DMS114 treated with DMSO at 0.1 percent for 48 hours (cell line): ENCODE measurements at regions not wholly inside any gene's neighbourhood (a gene's known extent, or its start where the extent isn't known, plus 50 kb on each side); places are given as distances from the start of the nearest gene placed in this dataset.

Source experiments
- DNase-seq: peaks from one replicate; lab custom pipeline; 2025; ENCODE audit not compliant: unreplicated experiment; lab: John Stamatoyannopoulos, UW

DNA sequence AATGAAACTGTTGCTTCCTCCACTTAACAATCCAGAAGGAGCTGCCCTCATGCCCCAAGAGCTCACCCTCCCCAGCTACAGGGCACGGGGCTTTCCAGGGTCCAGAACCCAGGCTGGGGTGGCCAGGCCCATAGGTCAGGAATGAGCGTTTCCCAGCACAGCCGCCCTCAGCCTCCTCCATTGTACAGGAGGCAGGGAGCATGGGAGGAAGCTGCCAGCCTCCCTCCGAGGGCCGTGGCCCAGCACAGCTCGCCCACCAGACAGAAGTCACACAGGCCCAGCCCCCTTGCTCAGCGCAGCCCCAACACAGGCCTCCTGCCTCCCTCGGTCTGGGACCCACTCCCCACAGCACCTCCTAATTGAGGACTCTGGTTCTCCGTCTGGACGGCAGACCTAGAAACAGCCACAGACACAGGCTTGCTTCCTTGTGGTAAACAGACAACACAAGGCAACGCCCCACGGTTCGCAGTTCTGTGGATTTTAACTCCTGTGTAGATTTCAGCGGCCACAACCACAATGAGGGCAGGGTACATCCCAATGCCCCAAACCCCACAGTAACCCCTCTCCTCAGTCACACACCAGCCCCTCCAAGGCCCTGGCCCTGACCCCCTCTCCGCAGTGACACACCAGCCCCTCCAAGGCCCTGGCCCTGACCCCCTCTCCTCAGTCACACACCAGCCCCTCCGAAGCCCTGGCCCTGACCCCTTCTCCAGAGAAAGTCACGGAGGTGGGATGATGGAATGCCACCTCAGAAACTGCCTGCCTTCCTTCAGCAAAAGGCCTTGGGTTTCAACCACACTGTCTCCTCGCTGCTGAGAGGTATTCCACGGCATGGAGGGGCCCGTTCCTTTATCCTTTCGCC lies 173.5 kb downstream of the DLL1 start:
- no peak for DNase-seq

DNA sequence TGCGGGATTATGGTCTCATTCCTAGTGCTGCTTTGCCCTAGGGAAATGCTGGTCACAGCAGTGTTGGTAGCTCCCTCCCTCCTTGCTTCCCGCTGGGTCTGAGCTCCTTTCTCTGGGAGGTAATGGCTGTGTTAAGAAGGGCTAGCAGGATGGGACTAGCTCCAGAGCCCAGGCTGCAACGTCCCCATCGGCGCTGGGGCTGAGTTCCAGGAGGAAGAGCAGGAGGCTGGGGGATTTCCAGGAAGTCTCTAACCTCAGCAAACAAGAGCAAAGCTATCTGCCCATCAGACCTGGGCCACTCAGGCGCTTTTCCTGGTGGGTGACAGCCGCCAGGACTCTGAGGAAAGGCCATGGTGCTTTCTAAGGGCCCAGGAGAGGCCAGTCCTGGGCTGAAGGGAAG lies 174.2 kb downstream of the DLL1 start:
- DNase-seq: no peak

DNA sequence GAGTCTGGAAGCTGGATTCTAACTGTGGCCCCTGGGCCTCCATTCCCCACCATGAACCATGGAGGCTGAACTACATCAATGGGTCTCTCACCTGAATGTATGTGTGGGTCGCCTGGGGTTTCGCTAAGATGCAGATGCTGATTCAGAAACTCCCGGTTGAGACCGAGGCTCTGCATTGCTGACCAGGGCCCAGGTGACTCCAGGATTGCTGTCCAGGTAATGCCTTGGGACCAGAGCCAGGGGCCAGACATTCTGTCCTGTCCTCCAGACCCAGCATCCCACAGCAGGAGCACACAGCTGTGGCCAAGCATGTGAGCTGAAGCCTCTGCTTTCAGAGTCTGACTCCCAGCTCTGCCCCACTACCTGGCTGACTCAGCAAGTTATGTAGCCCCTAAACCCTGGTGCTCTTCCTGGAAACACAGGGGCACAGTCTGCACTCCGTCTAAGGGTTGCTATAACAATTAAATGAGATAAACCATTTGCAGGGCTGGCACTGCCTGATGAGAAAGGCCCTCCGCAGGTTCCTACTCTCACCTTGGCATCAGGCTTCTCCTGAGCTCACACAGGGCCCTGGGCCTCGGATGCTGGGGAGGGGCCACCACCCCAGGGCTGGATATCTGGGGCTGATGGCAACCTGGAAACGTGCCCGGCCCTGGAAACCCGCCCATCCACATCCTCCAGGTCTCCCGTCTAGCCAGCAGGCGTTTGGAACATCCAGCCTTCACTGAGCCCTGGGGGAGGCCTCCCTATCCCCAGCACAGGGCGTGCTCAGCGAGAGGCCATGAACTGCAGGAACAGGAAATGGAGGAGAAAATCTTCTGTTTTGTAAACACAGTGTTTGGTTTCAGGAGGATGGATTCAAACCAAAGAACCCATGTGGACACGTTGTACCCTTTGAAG lies 175.7 kb downstream of the DLL1 start:
- DNase-seq: no peak

DNA sequence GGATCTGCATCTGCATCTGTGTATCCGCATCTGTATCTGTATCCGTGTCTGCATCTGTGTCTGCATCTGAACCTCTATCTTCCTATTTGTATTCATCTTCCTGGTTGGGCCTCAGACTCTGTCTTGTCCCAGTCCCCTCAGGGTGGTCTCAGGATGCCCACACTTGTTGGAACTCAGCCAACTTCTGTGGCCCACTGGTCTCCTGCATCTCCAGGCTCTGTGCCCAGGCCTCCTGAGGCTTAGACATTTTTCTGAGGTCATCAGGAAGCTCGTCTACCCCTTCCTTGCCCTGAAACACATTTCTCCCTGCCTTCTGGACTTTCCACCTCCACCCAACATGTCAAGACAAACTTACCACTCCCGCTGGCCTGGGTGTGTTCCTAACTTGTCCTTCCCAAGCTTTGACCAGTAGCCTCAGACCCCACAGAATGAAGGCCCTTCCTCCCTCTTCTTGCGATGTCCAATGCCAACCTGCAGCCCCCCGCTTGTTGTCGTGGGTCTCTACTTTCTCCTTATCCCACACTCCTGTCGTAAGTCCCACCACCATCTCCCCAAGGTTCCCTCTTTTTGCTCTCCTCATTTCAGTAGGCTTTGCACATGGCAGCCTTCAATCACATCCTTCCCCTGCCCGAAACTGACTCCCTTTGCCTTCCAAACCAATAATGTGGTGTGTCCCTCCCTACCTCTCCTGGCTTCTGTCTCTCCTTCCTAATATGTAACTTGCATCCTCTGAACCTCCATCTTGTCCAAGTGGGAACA lies 176.5 kb downstream of the DLL1 start:
- DNase-seq: no peak

- no peak for DNase-seq
Observed at GRCh38 chr6:170113141-170113540, 177.7 kb downstream of the DLL1 start.

DNA sequence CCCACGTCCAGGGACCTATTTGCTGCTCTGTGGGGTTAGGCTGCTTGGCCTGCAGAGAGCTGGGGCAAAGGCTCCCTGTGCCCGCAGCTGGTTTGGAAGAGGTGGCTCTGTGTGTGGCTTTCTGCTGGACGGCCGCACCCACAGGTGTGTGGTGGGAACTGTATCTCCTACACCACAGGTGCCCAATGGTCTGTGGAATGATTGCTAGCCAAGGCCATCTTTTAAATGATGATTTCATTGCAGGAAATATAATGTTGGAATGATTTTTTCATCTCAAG lies 178.4 kb downstream of the DLL1 start:
- DNase-seq: no peak

- DNase-seq: no peak
Observed at GRCh38 chr6:170111816-170112582, 178.9 kb downstream of the DLL1 start.

DNA sequence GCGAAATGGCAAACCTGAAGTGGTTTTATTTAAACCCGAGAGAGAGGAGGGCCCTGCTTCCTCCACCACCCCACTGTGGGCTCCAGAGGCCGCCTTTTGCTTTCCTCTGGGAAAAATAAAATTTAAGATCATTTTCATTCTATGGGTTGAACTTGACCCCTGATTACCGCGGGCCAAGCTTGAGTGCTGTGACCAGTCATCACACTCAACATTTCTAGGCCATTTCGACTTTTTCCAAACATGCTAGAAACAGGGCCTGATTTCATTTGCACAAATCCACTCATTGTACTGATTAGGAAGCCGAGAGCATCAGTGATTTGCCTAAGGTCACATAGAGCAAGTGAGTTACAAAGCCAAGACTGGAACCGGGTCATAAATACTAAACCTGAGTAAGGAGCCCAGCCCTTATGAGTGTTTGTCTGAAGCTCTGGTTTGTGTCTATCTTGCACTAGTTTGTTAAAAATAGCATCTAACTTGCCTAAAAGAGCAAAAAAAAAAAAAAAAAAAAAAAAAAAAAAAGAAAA lies 179.7 kb downstream of the DLL1 start:
- DNase-seq: no peak

DNA sequence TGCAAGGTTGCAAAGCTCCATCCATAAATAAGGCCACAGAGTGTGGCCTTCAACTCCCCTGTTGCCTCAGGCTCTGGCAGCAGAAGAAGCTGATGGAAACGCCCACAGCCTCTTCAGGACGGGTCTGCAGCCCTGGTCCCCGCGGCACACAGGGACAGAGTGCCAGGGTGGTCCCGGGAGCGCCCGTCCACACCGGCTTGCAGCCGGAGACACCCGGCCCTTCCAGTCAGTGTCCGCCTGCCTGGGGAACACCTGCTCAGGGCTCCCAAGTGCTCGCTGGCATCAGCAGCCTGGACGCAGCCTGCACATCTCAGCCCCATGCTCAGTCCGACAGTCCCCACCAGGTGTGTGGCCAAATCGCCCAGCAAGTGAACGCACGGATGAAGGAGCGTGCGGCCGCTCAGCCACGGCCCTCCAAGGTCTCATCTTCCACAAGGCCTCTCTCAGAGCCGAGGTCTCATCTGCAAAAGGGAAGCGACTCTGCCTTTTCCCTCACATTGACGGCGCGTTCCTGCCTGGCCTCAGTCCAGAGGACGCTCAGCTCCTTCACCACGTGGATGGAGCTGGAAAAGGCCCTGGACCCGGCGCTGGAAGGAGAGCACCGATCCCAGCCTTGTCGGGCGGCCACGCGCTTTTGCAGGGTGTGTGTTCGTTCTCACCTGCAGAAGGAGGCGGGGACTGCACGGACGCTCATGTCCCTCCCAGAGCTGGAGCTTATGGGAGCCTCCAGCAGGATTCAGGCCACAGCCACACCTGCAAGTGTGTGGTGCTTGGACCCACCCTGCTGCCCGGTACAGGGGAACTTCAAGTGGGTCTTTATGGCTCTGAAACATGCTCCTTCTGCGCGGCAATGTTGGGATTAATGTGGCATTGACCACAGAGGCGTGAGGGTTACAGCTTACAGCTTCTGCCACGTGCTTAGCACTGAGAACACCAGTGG lies 180.4 kb downstream of the DLL1 start:
- no peak for DNase-seq

DNA sequence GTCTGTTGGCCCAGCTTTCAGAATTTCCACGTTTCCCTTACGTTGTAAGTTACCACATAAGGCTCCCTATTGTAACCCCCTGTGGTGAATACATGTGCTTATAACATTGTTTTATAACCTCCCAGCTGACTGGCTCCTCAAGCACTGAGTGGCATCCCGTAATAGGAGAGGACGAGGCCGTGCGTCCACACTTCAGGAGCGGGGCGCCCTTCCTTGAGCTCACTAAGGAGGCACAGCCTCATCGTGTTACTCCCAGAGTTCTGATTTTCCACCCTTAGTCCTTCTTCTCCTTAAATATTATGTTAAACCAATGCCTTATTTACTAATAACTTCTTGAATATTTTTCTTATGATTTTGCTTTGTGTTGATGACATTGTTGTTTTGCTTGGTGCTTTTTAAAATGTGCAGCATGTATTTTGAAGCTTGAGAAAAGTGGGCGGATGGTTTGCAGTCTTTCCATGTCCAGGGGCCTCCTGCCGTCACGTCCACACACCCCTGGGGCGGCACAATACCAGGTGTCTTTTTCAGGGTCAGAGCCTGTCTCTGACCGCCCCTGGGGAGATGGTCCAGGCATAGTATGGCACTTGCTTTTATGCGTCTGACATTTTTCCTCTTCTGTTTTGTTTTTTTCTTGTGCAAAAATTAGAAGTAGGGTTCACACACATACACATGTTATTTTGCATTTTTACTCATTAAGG lies 181.8 kb downstream of the DLL1 start:
- DNase-seq: no peak

DNA sequence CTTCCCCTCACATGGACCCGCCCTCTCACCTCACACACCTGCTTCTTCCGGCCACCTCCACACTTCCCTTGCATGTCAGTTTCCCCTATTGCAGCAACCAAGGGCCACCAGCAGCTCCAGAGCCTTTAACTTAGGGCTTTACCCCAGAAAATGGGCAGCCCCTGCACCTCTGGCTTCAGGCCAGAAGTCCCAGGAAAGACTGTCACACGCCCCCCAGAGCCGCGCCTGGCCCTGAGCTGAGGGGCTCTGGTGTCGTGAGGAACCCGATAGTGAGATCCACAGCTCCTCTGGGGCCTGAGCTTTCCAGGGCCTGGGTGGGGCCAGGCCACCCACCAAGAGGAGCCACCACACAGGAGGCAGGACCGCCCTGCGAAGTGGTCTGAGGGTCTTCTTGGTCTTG lies 182.4 kb downstream of the DLL1 start:
- no peak for DNase-seq

- no peak for DNase-seq
Observed at GRCh38 chr6:170107606-170108222, 183.2 kb downstream of the DLL1 start.

- DNase-seq: no peak
Observed at GRCh38 chr6:170106906-170107525, 183.9 kb downstream of the DLL1 start.

GRCh38 chr6:170102582-170103481 lies 188.0 kb downstream of the DLL1 start:
- DNase-seq: no peak

DNA sequence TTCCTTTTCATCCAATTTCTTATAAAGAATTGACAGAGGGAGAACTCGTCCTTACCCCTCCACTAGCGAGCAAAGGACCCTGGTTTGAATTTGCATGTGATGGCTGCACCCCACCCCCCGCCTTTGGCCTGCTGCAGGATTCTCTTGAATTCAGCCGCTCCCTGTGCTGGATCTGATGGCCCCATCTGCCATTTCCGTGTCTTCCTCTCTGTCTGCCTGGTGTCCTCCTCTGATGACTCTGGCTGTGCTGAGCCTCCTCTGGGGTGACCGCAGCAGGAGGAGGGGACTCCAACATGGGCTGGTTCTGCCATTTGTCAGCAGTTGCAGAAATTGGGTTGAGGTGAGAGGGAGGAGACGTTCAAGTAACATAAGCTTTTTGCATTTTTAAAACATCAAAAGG lies 188.8 kb downstream of the DLL1 start:
- no peak for DNase-seq

- no peak for DNase-seq
Observed at GRCh38 chr6:170101281-170102035, 189.4 kb downstream of the DLL1 start.
